Prostate gland (tissue), 2 donors: ENCODE measurements at regions not wholly inside any gene's neighbourhood (a gene's known extent, or its start where the extent isn't known, plus 50 kb on each side); places are given as distances from the start of the nearest gene placed in this dataset.

ENCODE experiments used
- CTCF ChIP-seq, 4 experiments: fragments of 200-600 bp in 2 of 4; fragments of 450-650 bp in 2 of 4; sonication (generic) in 2 of 4; IDR thresholded peaks; 1 replicate in 3 of 4; 2 replicates in 1 of 4; pipeline ENCODE4 v1.5.1; 2016 to 2019; ENCODE audit warnings: antibody characterized with exemption in 4 of 4, mild to moderate bottlenecking in 2 of 4, moderate library complexity in 2 of 4
- POLR2A ChIP-seq: fragments of 450-650 bp; IDR thresholded peaks from one replicate; pipeline ENCODE4 v1.6.1; 2016; ENCODE audit warnings: antibody characterized with exemption, mild to moderate bottlenecking

GRCh38 chr13:73189362-73189761, 130.6 kb downstream of the KLF5 start:
- TF ChIP-seq CTCF (IDR thresholded peaks at IDR 0.05), result no peak
- no peak for TF ChIP-seq POLR2A
